ENCODE measurements at regions not wholly inside any gene's neighbourhood (a gene's known extent, or its start where the extent isn't known, plus 50 kb on each side); places are given as distances from the start of the nearest gene placed in this dataset.
"Not testable (repeated sequence)": the region's sequence is repeated elsewhere in the genome, so short reads cannot be mapped to it uniquely, and the experiment has no call there.

DNA sequence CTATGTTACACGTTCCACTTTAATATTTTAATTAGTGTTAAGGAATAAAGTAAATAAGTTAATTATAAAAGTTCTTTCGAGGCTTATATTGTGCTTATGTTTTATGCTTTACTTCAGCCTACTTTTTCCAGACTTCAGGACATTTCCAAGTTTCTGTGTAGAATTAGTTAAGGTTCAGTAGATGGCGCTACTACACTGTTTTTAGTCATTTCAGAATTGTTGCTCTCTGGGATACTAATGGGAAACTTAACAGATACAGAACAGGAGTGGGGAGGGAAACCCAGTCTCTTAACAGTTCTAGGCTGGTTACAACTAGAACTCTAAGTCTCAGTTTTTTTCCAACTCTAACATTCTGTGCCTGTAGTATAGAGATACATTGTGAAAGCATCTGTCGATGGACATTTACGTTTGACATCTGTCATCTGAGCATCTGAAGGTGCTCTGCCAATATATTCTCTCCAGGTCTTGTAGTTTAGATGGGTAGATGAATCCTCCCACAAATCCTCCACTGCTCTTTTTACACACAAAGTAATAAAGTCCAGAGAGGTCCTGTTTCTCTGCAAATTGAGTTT lies 56.8 kb upstream of the FAM171A1 start:
- no peak for DNase-seq

DNA sequence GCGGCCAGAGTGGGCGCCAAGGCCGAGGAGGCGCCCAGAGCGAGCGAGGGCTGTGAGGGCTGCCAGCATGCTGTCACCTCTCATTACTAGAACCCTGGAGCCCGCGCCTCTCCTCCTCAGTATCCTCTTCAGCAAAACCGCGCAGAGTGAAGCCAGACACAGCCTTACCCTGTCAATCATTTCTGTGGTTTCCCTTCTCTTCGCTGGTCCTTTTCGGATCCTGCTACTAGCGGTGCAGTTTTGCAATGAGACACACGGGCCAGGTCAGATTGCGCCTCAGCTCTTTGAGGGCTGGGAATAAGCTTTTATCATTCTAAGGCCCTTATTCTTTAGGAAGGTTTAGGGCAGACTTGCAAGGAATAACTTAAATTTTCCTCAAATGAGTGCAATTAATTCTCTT lies 55.5 kb upstream of the FAM171A1 start:
- DNase-seq, result no peak

DNA sequence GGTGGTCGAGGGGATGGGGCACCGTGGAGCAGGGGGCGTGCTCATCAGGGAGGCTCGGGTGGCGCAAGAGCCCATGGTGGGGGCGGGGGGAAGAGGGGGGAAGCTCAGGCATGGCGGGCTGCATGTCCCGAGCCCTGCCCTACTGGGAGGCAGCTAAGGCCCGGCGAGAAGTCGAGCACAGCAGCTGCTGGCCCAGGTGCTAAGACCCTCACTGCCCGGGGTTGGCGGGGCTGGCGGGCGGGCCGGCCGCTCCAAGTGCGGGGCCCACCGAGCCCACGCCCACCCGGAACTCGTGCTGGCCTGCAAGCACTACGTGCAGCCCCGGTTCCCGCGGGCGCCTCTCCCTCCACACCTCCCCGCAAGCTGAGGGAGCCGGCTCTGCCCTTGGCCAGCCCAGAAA lies 55.0 kb upstream of the FAM171A1 start:
- DNase-seq, result no peak

DNA sequence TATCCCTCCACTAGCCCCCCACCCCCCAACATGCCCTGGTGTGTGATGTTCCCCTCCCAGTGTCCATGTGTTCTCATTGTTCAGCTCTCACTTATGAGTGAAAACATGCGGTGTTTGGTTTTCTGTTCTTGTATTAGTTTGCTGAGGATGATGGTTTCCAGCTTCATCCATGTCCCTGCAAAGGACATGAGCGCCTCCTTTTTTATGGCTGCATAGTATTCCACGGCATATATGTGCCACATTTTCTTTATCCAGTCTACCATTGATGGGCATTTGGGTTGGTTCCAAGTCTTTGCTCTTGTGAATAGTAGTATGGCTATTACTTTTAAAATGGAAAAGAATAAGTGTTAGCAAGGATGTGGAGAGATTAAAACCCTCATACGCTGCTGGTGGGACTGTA lies 50.8 kb upstream of the FAM171A1 start:
- DNase-seq, result not testable (repeated sequence)
